ENCODE measurements at regions not wholly inside any gene's neighbourhood (a gene's known extent, or its start where the extent isn't known, plus 50 kb on each side); places are given as distances from the start of the nearest gene placed in this dataset.

- no peaks in the 10 kb centered on the region for H3K9me3 ChIP-seq (ENCODE audit: low read length)
- no peak for DNase-seq
- Mint-ChIP-seq H3K4me1 (no peaks in the 10 kb centered on the region), H3K4me3 (no peak overlapping the region), H3K9me3 (no peaks in the 10 kb centered on the region), H3K27me3 (no peaks in the 10 kb centered on the region), H3K27ac (no peak overlapping the region), H3K36me3 (no peaks in the 10 kb centered on the region)
- no peak overlapping the region for H3K4me3 ChIP-seq (ENCODE audit: low read length)
- H3K27me3 ChIP-seq (ENCODE audit: insufficient read depth, low read length, poor library complexity, severe bottlenecking), result no peaks in the 10 kb centered on the region
- ChIA-PET CTCF (no interaction called here), POLR2A (no interaction called here)
- no peak overlapping the region for H3K27ac ChIP-seq (ENCODE audit: low read depth, low read length)
- H3K36me3 ChIP-seq (ENCODE audit: insufficient read depth, low read length), result no peaks in the 10 kb centered on the region
- no peaks in the 10 kb centered on the region for H3K4me1 ChIP-seq (ENCODE audit: insufficient read depth, low read length)
These were observed 208.7 kb downstream of the LMX1A start for GRCh38 chr1:165147799-165148198.

GRCh38 chr1:165144757-165145397 is 211.6 kb downstream of the LMX1A start:
- peaks cover 0 to 2% of the 10 kb centered on the region in 2 donors for H3K27me3 Mint-ChIP-seq
- H3K9me3 ChIP-seq (ENCODE audit: low read length), result no peaks in the 10 kb centered on the region
- H3K4me1 ChIP-seq (ENCODE audit: insufficient read depth, low read length), result no peaks in the 10 kb centered on the region
- peaks cover 0 to 2% (median 0%) of the 10 kb centered on the region in 5 donors for H3K9me3 Mint-ChIP-seq
- no peak for DNase-seq
- H3K36me3 Mint-ChIP-seq, result no peaks in the 10 kb centered on the region
- H3K27ac ChIP-seq (ENCODE audit: low read depth, low read length), result no peak overlapping the region
- no peak overlapping the region for H3K27ac Mint-ChIP-seq
- H3K27me3 ChIP-seq (ENCODE audit: insufficient read depth, low read length, poor library complexity, severe bottlenecking), result no peaks in the 10 kb centered on the region
- no peaks in the 10 kb centered on the region for H3K36me3 ChIP-seq (ENCODE audit: insufficient read depth, low read length)
- H3K4me3 ChIP-seq (ENCODE audit: low read length), result no peak overlapping the region
- no peaks in the 10 kb centered on the region for H3K4me1 Mint-ChIP-seq
- ChIA-PET POLR2A (no interaction called here), CTCF (interaction anchor here (1.1 kb wide), 1 partner anchor 249 kb away, joined by 3 read pairs; no protein-coding TSS in a partner anchor)
- no peak overlapping the region for H3K4me3 Mint-ChIP-seq

GRCh38 chr1:165143437-165144065 is 213.0 kb downstream of the LMX1A start:
- ChIA-PET CTCF (no interaction called here), POLR2A (no interaction called here)
- no peak for DNase-seq
- no peaks in the 10 kb centered on the region for H3K9me3 ChIP-seq (ENCODE audit: low read length)
- H3K27ac Mint-ChIP-seq, result no peak overlapping the region
- no peaks in the 10 kb centered on the region for H3K4me1 Mint-ChIP-seq
- no peak overlapping the region for H3K4me3 ChIP-seq (ENCODE audit: low read length)
- no peak overlapping the region for H3K4me3 Mint-ChIP-seq
- H3K27me3 ChIP-seq (ENCODE audit: insufficient read depth, low read length, poor library complexity, severe bottlenecking), result no peaks in the 10 kb centered on the region
- H3K36me3 Mint-ChIP-seq, result no peaks in the 10 kb centered on the region
- peaks cover 0 to 2% of the 10 kb centered on the region in 2 donors for H3K27me3 Mint-ChIP-seq
- no peaks in the 10 kb centered on the region for H3K36me3 ChIP-seq (ENCODE audit: insufficient read depth, low read length)
- H3K9me3 Mint-ChIP-seq, result peaks cover 0 to 2% (median 0%) of the 10 kb centered on the region in 5 donors
- no peaks in the 10 kb centered on the region for H3K4me1 ChIP-seq (ENCODE audit: insufficient read depth, low read length)
- H3K27ac ChIP-seq (ENCODE audit: low read depth, low read length), result no peak overlapping the region

- peaks cover 8 to 10% of the 10 kb centered on the region in 2 donors for H3K27me3 Mint-ChIP-seq
- no peaks in the 10 kb centered on the region for H3K27me3 ChIP-seq (ENCODE audit: insufficient read depth, low read length, poor library complexity, severe bottlenecking)
- POLR2A ChIA-PET, result no interaction called here
- H3K4me1 Mint-ChIP-seq, result no peaks in the 10 kb centered on the region
- no peak overlapping the region for H3K27ac ChIP-seq (ENCODE audit: low read depth, low read length)
- no peaks in the 10 kb centered on the region for H3K4me1 ChIP-seq (ENCODE audit: insufficient read depth, low read length)
- H3K36me3 ChIP-seq (ENCODE audit: insufficient read depth, low read length), result no peaks in the 10 kb centered on the region
- CTCF ChIA-PET, result no interaction called here
- peaks cover 0 to 6% (median 3%) of the 10 kb centered on the region in 5 donors for H3K9me3 Mint-ChIP-seq
- DNase-seq, result no peak
- H3K9me3 ChIP-seq (ENCODE audit: low read length), result no peaks in the 10 kb centered on the region
- no peak overlapping the region for H3K4me3 ChIP-seq (ENCODE audit: low read length)
- H3K27ac Mint-ChIP-seq, result no peak overlapping the region
- no peaks in the 10 kb centered on the region for H3K36me3 Mint-ChIP-seq
- no peak overlapping the region for H3K4me3 Mint-ChIP-seq
These were observed 217.6 kb downstream of the LMX1A start for GRCh38 chr1:165138960-165139359.

- Mint-ChIP-seq H3K27me3 (peaks cover 8 to 10% of the 10 kb centered on the region in 2 donors), H3K4me1 (no peaks in the 10 kb centered on the region), H3K36me3 (no peaks in the 10 kb centered on the region), H3K4me3 (no peak overlapping the region), H3K27ac (no peak overlapping the region), H3K9me3 (peaks cover 0 to 10% (median 3%) of the 10 kb centered on the region in 5 donors)
- ChIA-PET POLR2A (no interaction called here), CTCF (no interaction called here)
- Histone ChIP-seq H3K36me3 (ENCODE audit: insufficient read depth, low read length) (no peaks in the 10 kb centered on the region), H3K27ac (ENCODE audit: low read depth, low read length) (no peak overlapping the region), H3K27me3 (ENCODE audit: insufficient read depth, low read length, poor library complexity, severe bottlenecking) (no peaks in the 10 kb centered on the region), H3K9me3 (ENCODE audit: low read length) (no peaks in the 10 kb centered on the region), H3K4me1 (ENCODE audit: insufficient read depth, low read length) (no peaks in the 10 kb centered on the region), H3K4me3 (ENCODE audit: low read length) (no peak overlapping the region)
- DNase-seq, result no peak
These were observed 218.8 kb downstream of the LMX1A start for GRCh38 chr1:165137551-165138316.

- Mint-ChIP-seq H3K4me3 (no peak overlapping the region), H3K36me3 (no peaks in the 10 kb centered on the region), H3K27me3 (peaks cover 6 to 10% of the 10 kb centered on the region in 2 donors), H3K27ac (no peak overlapping the region), H3K9me3 (peaks cover 0 to 8% (median 1%) of the 10 kb centered on the region in 5 donors), H3K4me1 (no peaks in the 10 kb centered on the region)
- no peak for DNase-seq
- Histone ChIP-seq H3K9me3 (ENCODE audit: low read length) (no peaks in the 10 kb centered on the region), H3K4me1 (ENCODE audit: insufficient read depth, low read length) (no peaks in the 10 kb centered on the region), H3K36me3 (ENCODE audit: insufficient read depth, low read length) (no peaks in the 10 kb centered on the region), H3K27me3 (ENCODE audit: insufficient read depth, low read length, poor library complexity, severe bottlenecking) (no peaks in the 10 kb centered on the region), H3K4me3 (ENCODE audit: low read length) (no peak overlapping the region), H3K27ac (ENCODE audit: low read depth, low read length) (no peak overlapping the region)
- CTCF ChIA-PET, result no interaction called here
- POLR2A ChIA-PET, result no interaction called here
These were observed 222.1 kb downstream of the LMX1A start for GRCh38 chr1:165134431-165134830.

GRCh38 chr1:165129568-165130164 is 226.8 kb downstream of the LMX1A start:
- Histone ChIP-seq H3K9me3 (ENCODE audit: low read length) (no peaks in the 10 kb centered on the region), H3K27me3 (ENCODE audit: insufficient read depth, low read length, poor library complexity, severe bottlenecking) (no peaks in the 10 kb centered on the region), H3K36me3 (ENCODE audit: insufficient read depth, low read length) (no peaks in the 10 kb centered on the region), H3K4me3 (ENCODE audit: low read length) (no peak overlapping the region), H3K27ac (ENCODE audit: low read depth, low read length) (no peak overlapping the region), H3K4me1 (ENCODE audit: insufficient read depth, low read length) (no peaks in the 10 kb centered on the region)
- Mint-ChIP-seq H3K27me3 (peaks cover 2 to 4% of the 10 kb centered on the region in 2 donors), H3K4me1 (no peaks in the 10 kb centered on the region), H3K9me3 (peaks cover 0 to 8% (median 0%) of the 10 kb centered on the region in 5 donors), H3K27ac (no peak overlapping the region), H3K36me3 (no peaks in the 10 kb centered on the region), H3K4me3 (no peak overlapping the region)
- ChIA-PET POLR2A (no interaction called here), CTCF (no interaction called here)
- DNase-seq, result no peak

- no peak overlapping the region for H3K4me3 Mint-ChIP-seq
- Histone ChIP-seq H3K36me3 (ENCODE audit: insufficient read depth, low read length) (no peaks in the 10 kb centered on the region), H3K4me1 (ENCODE audit: insufficient read depth, low read length) (no peaks in the 10 kb centered on the region), H3K4me3 (ENCODE audit: low read length) (no peak overlapping the region), H3K9me3 (ENCODE audit: low read length) (no peaks in the 10 kb centered on the region), H3K27me3 (ENCODE audit: insufficient read depth, low read length, poor library complexity, severe bottlenecking) (no peaks in the 10 kb centered on the region), H3K27ac (ENCODE audit: low read depth, low read length) (no peak overlapping the region)
- POLR2A ChIA-PET, result no interaction called here
- H3K36me3 Mint-ChIP-seq, result no peaks in the 10 kb centered on the region
- no peaks in the 10 kb centered on the region for H3K4me1 Mint-ChIP-seq
- no peak overlapping the region for H3K27ac Mint-ChIP-seq
- DNase-seq, result no peak
- CTCF ChIA-PET, result no interaction called here
- H3K9me3 Mint-ChIP-seq, result peaks cover 0 to 3% (median 0%) of the 10 kb centered on the region in 5 donors
- H3K27me3 Mint-ChIP-seq, result peaks cover 3 to 10% of the 10 kb centered on the region in 2 donors
These were observed 231.7 kb downstream of the LMX1A start for GRCh38 chr1:165124772-165125171.
